ENCODE measurements at regions not wholly inside any gene's neighbourhood (a gene's known extent, or its start where the extent isn't known, plus 50 kb on each side); places are given as distances from the start of the nearest gene placed in this dataset.
"Not testable (repeated sequence)": the region's sequence is repeated elsewhere in the genome, so short reads cannot be mapped to it uniquely, and the experiment has no call there.

GRCh38 chr16:88232401-88233258 is 150.1 kb upstream of the ZNF469 start:
- DNase-seq: not testable (repeated sequence)

GRCh38 chr16:88233621-88234420 is 148.9 kb upstream of the ZNF469 start:
- DNase-seq: not testable (repeated sequence)

- DNase-seq: not testable (repeated sequence)
Measured at GRCh38 chr16:88234421-88235271, 148.1 kb upstream of the ZNF469 start.

- DNase-seq: not testable (repeated sequence)
Measured at GRCh38 chr16:88235691-88236090, 147.1 kb upstream of the ZNF469 start.

GRCh38 chr16:88236229-88236628 is 146.5 kb upstream of the ZNF469 start:
- not testable (repeated sequence) for DNase-seq

- DNase-seq: not testable (repeated sequence)
Measured at GRCh38 chr16:88237314-88237713, 145.4 kb upstream of the ZNF469 start.

GRCh38 chr16:88237761-88238415 is 144.9 kb upstream of the ZNF469 start:
- not testable (repeated sequence) for DNase-seq

- peak; percentile 86 for DNase-seq
Measured at GRCh38 chr16:88238732-88239274, 144.0 kb upstream of the ZNF469 start.

GRCh38 chr16:88240118-88240517 is 142.6 kb upstream of the ZNF469 start:
- DNase-seq: not testable (repeated sequence)

GRCh38 chr16:88240776-88241175 is 142.0 kb upstream of the ZNF469 start:
- not testable (repeated sequence) for DNase-seq

GRCh38 chr16:88241404-88242311 is 141.1 kb upstream of the ZNF469 start:
- not testable (repeated sequence) for DNase-seq

- not testable (repeated sequence) for DNase-seq
Measured at GRCh38 chr16:88242312-88243295, 140.2 kb upstream of the ZNF469 start.

- DNase-seq: not testable (repeated sequence)
Measured at GRCh38 chr16:88243921-88244320, 138.8 kb upstream of the ZNF469 start.

GRCh38 chr16:88245241-88246081 is 137.3 kb upstream of the ZNF469 start:
- not testable (repeated sequence) for DNase-seq

- DNase-seq: not testable (repeated sequence)
Measured at GRCh38 chr16:88246955-88247582, 135.7 kb upstream of the ZNF469 start.

GRCh38 chr16:88247583-88247966 is 135.2 kb upstream of the ZNF469 start:
- not testable (repeated sequence) for DNase-seq

- DNase-seq: not testable (repeated sequence)
Measured at GRCh38 chr16:88248761-88249160, 134.0 kb upstream of the ZNF469 start.

- not testable (repeated sequence) for DNase-seq
Measured at GRCh38 chr16:88250381-88250780, 132.4 kb upstream of the ZNF469 start.
